B cell (primary cell): ENCODE measurements at regions not wholly inside any gene's neighbourhood (a gene's known extent, or its start where the extent isn't known, plus 50 kb on each side); places are given as distances from the start of the nearest gene placed in this dataset.

Experiments
- ATAC-seq: fragments of 200-7000 bp; cut with Tn5 transposase; one replicate; pipeline ENCODE4 v1.10.0; 2021; ENCODE audit warnings: low read depth, mild to moderate bottlenecking, moderate number of reproducible peaks, moderate library complexity
- CTCF ChIA-PET: fragments of 350-600 bp; sonication (Branson Sonifier 250); formaldehyde crosslinking; loops from one replicate; lab custom pipeline; 2021; ENCODE audit warnings: antibody characterized with exemption, inconsistent platforms; lab: Charles Lee
- POLR2A ChIA-PET: fragments of 350-600 bp; sonication (Branson Sonifier 250); formaldehyde crosslinking; loops from one replicate; lab custom pipeline; 2021; ENCODE audit warnings: antibody characterized with exemption; lab: Charles Lee
- DNase-seq: peaks from one replicate; pipeline ENCODE4 v3.0.0; 2013
- H2AFZ ChIP-seq: 2 replicates; pipeline ENCODE4 v1.6.1; 2012; ENCODE audit warnings: mild to moderate bottlenecking, low read depth, low read length; ENCODE audit not compliant: insufficient read depth, poor library complexity, severe bottlenecking
- H3K27ac ChIP-seq, 2 donors: 1 replicate in 1 of 2; 2 replicates in 1 of 2; pipeline ENCODE4 v1.5.1; 2012 to 2013; ENCODE audit warnings: low read length in 2 of 2, mild to moderate bottlenecking in 2 of 2, moderate library complexity in 1 of 2
- H3K27me3 ChIP-seq, 4 experiments: fragments of 200-600 bp in 1 of 4; sonication (generic) in 1 of 4; replicated peaks in 1 of 4; 1 replicate in 2 of 4; 2 replicates in 2 of 4; pipeline versions ENCODE4 v1.6.1 to v1.7.0; 2013 to 2016; ENCODE audit warnings: low read length in 3 of 4, mild to moderate bottlenecking in 2 of 4, mixed read lengths in 1 of 4, moderate library complexity in 1 of 4; ENCODE audit not compliant: insufficient read depth in 4 of 4, control insufficient read depth in 3 of 4; ENCODE audit errors: control extremely low read depth in 1 of 4
- H3K36me3 ChIP-seq, 2 experiments: replicated peaks in 1 of 2; 1 replicate in 1 of 2; 2 replicates in 1 of 2; pipeline versions ENCODE4 v1.6.1 to v1.7.1; 2013; ENCODE audit warnings: low read length in 1 of 2; ENCODE audit not compliant: insufficient read depth in 2 of 2, control insufficient read depth in 1 of 2; ENCODE audit errors: control extremely low read depth in 1 of 2, extremely low read depth in 1 of 2
- H3K4me1 ChIP-seq, 2 donors: fragments of 200-600 bp in 1 of 2; sonication (generic) in 1 of 2; 1 replicate in 1 of 2; 2 replicates in 1 of 2; pipeline versions ENCODE4 v1.5.1 to v1.6.1; 2013 to 2017; ENCODE audit warnings: low read length in 2 of 2; ENCODE audit not compliant: control insufficient read depth in 2 of 2, insufficient read depth in 2 of 2
- H3K4me2 ChIP-seq: replicated peaks from 2 replicates; pipeline ENCODE3; 2012; ENCODE audit warnings: mild to moderate bottlenecking, low read depth, low read length; ENCODE audit not compliant: poor library complexity, severe bottlenecking
- H3K4me3 ChIP-seq, 5 experiments: fragments of 200-600 bp in 1 of 5; sonication (generic) in 1 of 5; 1 replicate in 3 of 5; 2 replicates in 2 of 5; pipeline versions ENCODE4 v1.5.1 to v1.7.0; 2011 to 2016; ENCODE audit warnings: low read length in 4 of 5, mild to moderate bottlenecking in 4 of 5, low read depth in 2 of 5, control low read depth in 1 of 5, moderate library complexity in 1 of 5; ENCODE audit not compliant: insufficient read depth in 1 of 5; ENCODE audit errors: control extremely low read depth in 1 of 5, extremely low read depth in 1 of 5
- H3K79me2 ChIP-seq: fragments of 200-600 bp; sonication (generic); one replicate; pipeline ENCODE4 v1.6.0; 2016; ENCODE audit warnings: low read length; ENCODE audit not compliant: control insufficient read depth, insufficient read depth
- H3K9ac ChIP-seq: fragments of 200-600 bp; sonication (generic); 2 replicates; pipeline ENCODE4 v1.6.1; 2017; ENCODE audit warnings: mild to moderate bottlenecking, low read length, moderate library complexity
- H3K9me3 ChIP-seq, 3 donors: one replicate each; pipeline versions ENCODE4 v1.6.1 to v1.7.1; 2013; ENCODE audit warnings: low read length in 2 of 3; ENCODE audit not compliant: control insufficient read depth in 2 of 3, insufficient read depth in 1 of 3; ENCODE audit errors: control extremely low read depth in 1 of 3
- H4K20me1 ChIP-seq: 2 replicates; pipeline ENCODE4 v1.6.0; 2012; ENCODE audit warnings: mild to moderate bottlenecking, low read length; ENCODE audit not compliant: insufficient read depth, control insufficient read depth, poor library complexity, severe bottlenecking
- H3K27ac Mint-ChIP-seq: one replicate; pipeline ENCODE4 v1.8.0; 2021; ENCODE audit warnings: mixed read lengths
- H3K27me3 Mint-ChIP-seq: one replicate; pipeline ENCODE4 v1.8.0; 2021; ENCODE audit warnings: mixed read lengths
- H3K4me1 Mint-ChIP-seq: one replicate; pipeline ENCODE4 v1.8.0; 2021; ENCODE audit warnings: mixed read lengths
- H3K4me3 Mint-ChIP-seq: one replicate; pipeline ENCODE4 v1.8.0; 2021; ENCODE audit warnings: mixed read lengths
- H3K9me3 Mint-ChIP-seq: one replicate; pipeline ENCODE4 v1.8.0; 2022; ENCODE audit warnings: mixed read lengths; ENCODE audit not compliant: insufficient read depth
- CTCF ChIP-seq: fragments of 200-600 bp; IDR thresholded peaks from one replicate; pipeline ENCODE4 v1.8.0; 2022; ENCODE audit warnings: antibody characterized with exemption, mild to moderate bottlenecking
- EZH2 ChIP-seq: IDR thresholded peaks from 2 replicates; pipeline ENCODE4 v1.6.1; 2012; ENCODE audit warnings: borderline replicate concordance, low read depth, mild to moderate bottlenecking, moderate library complexity, low read length; ENCODE audit not compliant: insufficient read depth, poor library complexity, severe bottlenecking
- WGBS: methylation state at CpG from one replicate; pipeline ENCODE4 v1.1.5; 2013; ENCODE audit warnings: missing lambda C conversion rate; ENCODE audit not compliant: insufficient coverage; 5-methylcytosine and 5-hydroxymethylcytosine counted together
- intact Hi-C: fragments of 100-400 bp; cut with micrococcal nuclease; formaldehyde crosslinking; loops from one replicate; pipeline ENCODE4 v1.10.0; 2022

GRCh38 chr15:37876900-37877299 lies 57.5 kb upstream of the TMCO5A start:
- no peaks in the 10 kb centered on the region for H3K79me2 ChIP-seq
- no peaks in the 10 kb centered on the region for H4K20me1 ChIP-seq
- H3K9ac ChIP-seq, result no peak overlapping the region
- DNase-seq, result no peak
- no peak overlapping the region for H3K27ac ChIP-seq
- ATAC-seq, result no peak
- Mint-ChIP-seq H3K4me1 (no peaks in the 10 kb centered on the region), H3K27ac (no peak overlapping the region), H3K27me3 (peaks cover 11% of the 10 kb centered on the region), H3K4me3 (no peak overlapping the region), H3K9me3 (no peaks in the 10 kb centered on the region)
- intact Hi-C loops, result no loop called here
- H3K4me3 ChIP-seq, result no peak overlapping the region
- 87% methylated on average over 3 of the region's 3 CpGs for WGBS
- H3K9me3 ChIP-seq, result no peaks in the 10 kb centered on the region
- H3K27me3 ChIP-seq, result no peaks in the 10 kb centered on the region
- no peak overlapping the region for H3K4me2 ChIP-seq
- CTCF ChIA-PET, result no interaction called here
- no peak overlapping the region for H2AFZ ChIP-seq
- no peaks in the 10 kb centered on the region for H3K4me1 ChIP-seq
- H3K36me3 ChIP-seq, result no peaks in the 10 kb centered on the region
- TF ChIP-seq CTCF, result no peak
- TF ChIP-seq EZH2, result no peak
- POLR2A ChIA-PET, result no interaction called here

- ATAC-seq (no peak), DNase-seq (no peak)
- H3K27me3 ChIP-seq, result no peaks in the 10 kb centered on the region
- peaks cover 11% of the 10 kb centered on the region for H3K27me3 Mint-ChIP-seq
- no peak overlapping the region for H3K4me2 ChIP-seq
- H3K27ac Mint-ChIP-seq, result no peak overlapping the region
- H3K36me3 ChIP-seq, result no peaks in the 10 kb centered on the region
- H3K4me1 Mint-ChIP-seq, result no peaks in the 10 kb centered on the region
- TF ChIP-seq CTCF, result no peak
- no peak for TF ChIP-seq EZH2
- H3K9me3 ChIP-seq, result no peaks in the 10 kb centered on the region
- WGBS, result 94% methylated on average over 3 of the region's 7 CpGs
- no peak overlapping the region for H2AFZ ChIP-seq
- no peak overlapping the region for H3K27ac ChIP-seq
- no peaks in the 10 kb centered on the region for H4K20me1 ChIP-seq
- POLR2A ChIA-PET, result no interaction called here
- no peak overlapping the region for H3K9ac ChIP-seq
- intact Hi-C loops, result no loop called here
- H3K79me2 ChIP-seq, result no peaks in the 10 kb centered on the region
- H3K4me1 ChIP-seq, result no peaks in the 10 kb centered on the region
- H3K4me3 Mint-ChIP-seq, result no peak overlapping the region
- no peaks in the 10 kb centered on the region for H3K9me3 Mint-ChIP-seq
- CTCF ChIA-PET, result no interaction called here
- no peak overlapping the region for H3K4me3 ChIP-seq
Measured at GRCh38 chr15:37877851-37878741, 56.3 kb upstream of the TMCO5A start.
